Activated CD8-positive, alpha-beta T cell treated with anti-CD3 and anti-CD28 coated beads for 36 hours (primary cell): ENCODE measurements at regions not wholly inside any gene's neighbourhood (a gene's known extent, or its start where the extent isn't known, plus 50 kb on each side); places are given as distances from the start of the nearest gene placed in this dataset.
A peak's percentile ranks its signal among the peaks of the same experiment; 100 is the strongest.

Source experiments
- ATAC-seq: fragments of 200-7000 bp; cut with Tn5 transposase; one replicate; pipeline ENCODE4 v1.10.0; 2021; ENCODE audit warnings: mild to moderate bottlenecking, moderate library complexity
- CTCF ChIA-PET: fragments of 350-600 bp; sonication (Branson Sonifier 250); formaldehyde crosslinking; loops from one replicate; lab custom pipeline; 2021; ENCODE audit warnings: antibody characterized with exemption; lab: Charles Lee
- POLR2A ChIA-PET: fragments of 350-600 bp; sonication (Branson Sonifier 250); formaldehyde crosslinking; loops from one replicate; lab custom pipeline; 2021; ENCODE audit warnings: antibody characterized with exemption; lab: Charles Lee
- DNase-seq: peaks from one replicate; pipeline ENCODE4 v3.0.0-alpha.2; 2020
- H3K27ac Mint-ChIP-seq: one replicate; pipeline ENCODE4 v1.8.0; 2021; ENCODE audit warnings: mild to moderate bottlenecking, mixed read lengths
- H3K27me3 Mint-ChIP-seq: one replicate; pipeline ENCODE4 v1.8.0; 2021; ENCODE audit warnings: mixed read lengths
- H3K36me3 Mint-ChIP-seq: one replicate; pipeline ENCODE4 v1.8.0; 2021; ENCODE audit warnings: low read depth, mixed read lengths
- H3K4me1 Mint-ChIP-seq: one replicate; pipeline ENCODE4 v1.8.0; 2021; ENCODE audit warnings: low read depth, mixed read lengths
- H3K4me3 Mint-ChIP-seq: one replicate; pipeline ENCODE4 v1.8.0; 2021; ENCODE audit warnings: mild to moderate bottlenecking, moderate library complexity, mixed read lengths
- H3K9me3 Mint-ChIP-seq: one replicate; pipeline ENCODE4 v1.8.0; 2021; ENCODE audit warnings: mixed read lengths
- intact Hi-C: fragments of 100-400 bp; cut with micrococcal nuclease; formaldehyde crosslinking; loops from one replicate; pipeline ENCODE4 v1.10.0; 2022
- TF ChIP-seq, protein P1 (sequence below): fragments of 200-600 bp; IDR thresholded peaks from one replicate; pipeline ENCODE4 v1.8.0; 2022; ENCODE audit warnings: antibody characterized with exemption, mild to moderate bottlenecking

DNA sequence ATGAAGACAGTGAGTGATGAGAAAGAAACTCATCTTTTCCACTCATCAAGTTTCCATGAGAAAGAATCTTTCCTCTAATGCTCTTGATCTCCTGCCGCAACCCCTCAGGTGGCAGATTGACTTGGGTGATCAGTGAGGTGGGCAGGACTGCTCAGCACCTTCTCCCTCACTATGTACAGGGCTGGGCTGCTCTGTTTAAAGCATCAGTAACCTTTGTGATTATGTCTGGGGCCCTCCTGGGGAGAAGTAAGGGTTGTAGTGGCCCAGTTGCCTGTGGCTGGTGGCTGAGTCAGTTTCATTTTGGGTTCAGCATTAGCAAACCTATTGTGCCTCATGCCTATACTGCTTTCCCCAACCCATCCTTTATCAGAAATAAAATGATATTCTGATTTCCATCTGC lies 366.0 kb downstream of the TTLL7 start:
- Mint-ChIP-seq H3K4me3 (no peak overlapping the region), H3K27ac (no peak overlapping the region), H3K4me1 (peaks cover 6% of the 10 kb centered on the region), H3K36me3 (no peaks in the 10 kb centered on the region), H3K9me3 (peaks cover 4% of the 10 kb centered on the region), H3K27me3 (no peaks in the 10 kb centered on the region)
- ATAC-seq (peak; percentile 92), DNase-seq (peak; percentile 30)
- TF ChIP-seq, protein P1, sequence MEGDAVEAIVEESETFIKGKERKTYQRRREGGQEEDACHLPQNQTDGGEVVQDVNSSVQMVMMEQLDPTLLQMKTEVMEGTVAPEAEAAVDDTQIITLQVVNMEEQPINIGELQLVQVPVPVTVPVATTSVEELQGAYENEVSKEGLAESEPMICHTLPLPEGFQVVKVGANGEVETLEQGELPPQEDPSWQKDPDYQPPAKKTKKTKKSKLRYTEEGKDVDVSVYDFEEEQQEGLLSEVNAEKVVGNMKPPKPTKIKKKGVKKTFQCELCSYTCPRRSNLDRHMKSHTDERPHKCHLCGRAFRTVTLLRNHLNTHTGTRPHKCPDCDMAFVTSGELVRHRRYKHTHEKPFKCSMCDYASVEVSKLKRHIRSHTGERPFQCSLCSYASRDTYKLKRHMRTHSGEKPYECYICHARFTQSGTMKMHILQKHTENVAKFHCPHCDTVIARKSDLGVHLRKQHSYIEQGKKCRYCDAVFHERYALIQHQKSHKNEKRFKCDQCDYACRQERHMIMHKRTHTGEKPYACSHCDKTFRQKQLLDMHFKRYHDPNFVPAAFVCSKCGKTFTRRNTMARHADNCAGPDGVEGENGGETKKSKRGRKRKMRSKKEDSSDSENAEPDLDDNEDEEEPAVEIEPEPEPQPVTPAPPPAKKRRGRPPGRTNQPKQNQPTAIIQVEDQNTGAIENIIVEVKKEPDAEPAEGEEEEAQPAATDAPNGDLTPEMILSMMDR, result no peak
- CTCF ChIA-PET, result no interaction called here
- intact Hi-C loops, result no loop called here
- POLR2A ChIA-PET, result no interaction called here

DNA sequence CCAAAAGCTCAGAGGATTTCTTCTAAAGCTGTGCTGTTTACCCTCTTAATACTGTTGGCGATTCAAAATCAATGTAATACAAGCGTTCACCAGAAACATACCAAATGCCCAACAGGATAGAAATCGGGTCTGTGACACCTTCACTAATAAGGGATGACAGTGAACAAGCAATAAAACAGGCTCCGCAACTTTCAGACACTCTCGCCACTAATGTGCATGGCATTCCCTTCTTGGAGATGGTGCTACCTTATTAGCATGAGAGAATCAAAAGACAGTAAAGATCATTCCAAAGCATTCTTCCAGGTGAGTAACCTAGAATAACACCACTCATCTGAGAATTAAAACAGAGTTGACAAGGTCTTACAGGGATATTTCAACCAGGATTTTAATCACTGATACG lies 367.1 kb downstream of the TTLL7 start:
- ChIA-PET CTCF (no interaction called here), POLR2A (no interaction called here)
- Mint-ChIP-seq H3K4me1 (peaks cover 6% of the 10 kb centered on the region), H3K27me3 (no peaks in the 10 kb centered on the region), H3K36me3 (no peaks in the 10 kb centered on the region), H3K27ac (no peak overlapping the region), H3K9me3 (peaks cover 4% of the 10 kb centered on the region), H3K4me3 (no peak overlapping the region)
- intact Hi-C loops, result no loop called here
- DNase-seq (no peak), ATAC-seq (no peak)
- TF ChIP-seq, protein P1, result no peak

DNA sequence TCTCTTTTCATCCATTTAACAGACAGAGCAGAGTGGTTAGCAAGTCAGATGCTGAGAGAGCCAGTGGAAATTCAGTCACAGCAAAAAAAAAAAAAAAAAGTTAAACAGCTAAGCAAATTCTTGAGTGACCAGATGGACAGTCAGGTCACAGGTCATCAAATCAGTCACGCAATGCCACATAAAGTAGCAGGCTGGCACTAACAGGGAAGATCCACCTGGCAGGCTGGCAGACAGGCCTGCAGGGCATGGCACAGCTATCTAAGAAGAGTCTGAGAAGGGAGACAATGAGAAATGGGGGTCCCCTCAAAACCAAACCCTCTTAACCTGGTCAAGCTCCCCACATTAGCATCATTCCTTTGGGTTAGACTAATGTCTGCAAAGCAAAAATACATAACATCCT lies 371.9 kb downstream of the TTLL7 start:
- H3K27me3 Mint-ChIP-seq, result no peaks in the 10 kb centered on the region
- ChIA-PET POLR2A (no interaction called here), CTCF (no interaction called here)
- no peak overlapping the region for H3K4me3 Mint-ChIP-seq
- ATAC-seq (no peak), DNase-seq (no peak)
- no peak overlapping the region for H3K27ac Mint-ChIP-seq
- TF ChIP-seq, protein P1, result no peak
- H3K36me3 Mint-ChIP-seq, result no peaks in the 10 kb centered on the region
- no peaks in the 10 kb centered on the region for H3K4me1 Mint-ChIP-seq
- intact Hi-C loops, result no loop called here
- H3K9me3 Mint-ChIP-seq, result peaks cover 4% of the 10 kb centered on the region

DNA sequence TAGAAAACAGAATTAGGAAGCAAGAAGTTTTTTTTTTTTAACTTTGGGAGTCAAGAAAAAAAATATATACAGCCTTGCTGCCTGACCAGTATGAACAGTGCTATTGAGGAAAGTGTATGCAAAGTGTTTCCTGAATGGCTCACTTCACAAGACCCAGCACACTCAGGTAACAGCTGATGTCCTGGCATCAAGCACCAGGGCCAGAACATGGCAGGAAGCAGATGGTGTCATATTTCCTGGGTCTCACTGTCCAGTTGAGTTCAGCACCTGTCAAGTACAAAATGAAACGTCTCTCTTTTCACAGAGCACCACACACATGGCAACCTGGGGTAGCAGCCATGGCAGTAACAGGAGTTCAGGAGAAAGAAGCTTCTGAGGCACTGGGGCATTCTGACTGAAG lies 372.3 kb downstream of the TTLL7 start:
- peaks cover 4% of the 10 kb centered on the region for H3K9me3 Mint-ChIP-seq
- no peak overlapping the region for H3K27ac Mint-ChIP-seq
- no peaks in the 10 kb centered on the region for H3K4me1 Mint-ChIP-seq
- no peak overlapping the region for H3K4me3 Mint-ChIP-seq
- intact Hi-C loops, result no loop called here
- H3K27me3 Mint-ChIP-seq, result no peaks in the 10 kb centered on the region
- ChIA-PET POLR2A (no interaction called here), CTCF (interaction anchor here (0.7 kb wide), 1 partner anchor 1845 kb away, joined by 3 read pairs; no protein-coding TSS in a partner anchor)
- ATAC-seq (no peak), DNase-seq (no peak)
- H3K36me3 Mint-ChIP-seq, result no peaks in the 10 kb centered on the region
- TF ChIP-seq, protein P1, result no peak

DNA sequence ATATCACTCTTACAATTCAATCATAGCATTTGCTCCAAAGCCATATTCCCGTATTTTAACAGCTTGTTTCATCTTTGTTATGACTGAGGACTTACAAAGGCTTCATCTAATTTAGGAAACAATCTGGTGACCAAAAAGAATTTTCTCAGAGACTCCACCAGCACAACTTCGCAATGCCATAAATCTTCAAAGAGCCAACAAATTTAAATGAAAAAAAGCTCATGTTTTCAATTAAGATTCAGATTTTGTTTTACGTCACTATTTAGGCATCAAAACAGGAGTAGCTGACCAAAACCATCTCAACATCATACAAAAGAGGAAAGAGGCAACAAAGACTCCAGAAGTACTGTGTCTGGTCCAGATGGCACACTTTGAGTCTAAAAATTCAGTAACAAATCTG lies 373.3 kb downstream of the TTLL7 start:
- intact Hi-C loops, result no loop called here
- no peak overlapping the region for H3K27ac Mint-ChIP-seq
- POLR2A ChIA-PET, result no interaction called here
- DNase-seq, result no peak
- H3K4me3 Mint-ChIP-seq, result no peak overlapping the region
- no peaks in the 10 kb centered on the region for H3K36me3 Mint-ChIP-seq
- TF ChIP-seq, protein P1, result no peak
- no peaks in the 10 kb centered on the region for H3K4me1 Mint-ChIP-seq
- no peaks in the 10 kb centered on the region for H3K27me3 Mint-ChIP-seq
- CTCF ChIA-PET, result no interaction called here
- ATAC-seq, result no peak
- H3K9me3 Mint-ChIP-seq, result peaks cover 6% of the 10 kb centered on the region
